Tongue (tissue), 1 donor: ENCODE measurements at regions not wholly inside any gene's neighbourhood (a gene's known extent, or its start where the extent isn't known, plus 50 kb on each side); places are given as distances from the start of the nearest gene placed in this dataset.

Experiments used
- DNase-seq: peaks from one replicate; pipeline ENCODE4 v3.0.0-alpha.2; 2015

- no peak for DNase-seq
Measured at GRCh38 chr16:56140645-56141044, 50.6 kb upstream of the GNAO1 start.

GRCh38 chr16:56137269-56137668, 54.0 kb upstream of the GNAO1 start:
- DNase-seq: no peak

- no peak for DNase-seq
Measured at GRCh38 chr16:56136256-56136655, 55.0 kb upstream of the GNAO1 start.

- DNase-seq: no peak
Measured at GRCh38 chr16:56134790-56135189, 56.5 kb upstream of the GNAO1 start.

GRCh38 chr16:56125922-56126321, 65.4 kb upstream of the GNAO1 start:
- no peak for DNase-seq

GRCh38 chr16:56122251-56122650, 69.0 kb upstream of the GNAO1 start:
- DNase-seq: no peak

GRCh38 chr16:56121156-56121500, 70.2 kb upstream of the GNAO1 start:
- DNase-seq: no peak

- no peak for DNase-seq
Measured at GRCh38 chr16:56120447-56121155, 70.7 kb upstream of the GNAO1 start.

- DNase-seq: no peak
Measured at GRCh38 chr16:56119133-56119532, 72.2 kb upstream of the GNAO1 start.

- no peak for DNase-seq
Measured at GRCh38 chr16:56116577-56116964, 74.7 kb upstream of the GNAO1 start.

GRCh38 chr16:56115817-56116576, 75.3 kb upstream of the GNAO1 start:
- DNase-seq: no peak

GRCh38 chr16:56113223-56113622, 78.1 kb upstream of the GNAO1 start:
- DNase-seq: no peak

GRCh38 chr16:56111100-56111499, 80.2 kb upstream of the GNAO1 start:
- DNase-seq: no peak

- DNase-seq: no peak
Measured at GRCh38 chr16:56109994-56110393, 81.3 kb upstream of the GNAO1 start.

- no peak for DNase-seq
Measured at GRCh38 chr16:56109205-56109604, 82.1 kb upstream of the GNAO1 start.

GRCh38 chr16:56108724-56109123, 82.6 kb upstream of the GNAO1 start:
- DNase-seq: no peak

- DNase-seq: peak; percentile 5
Measured at GRCh38 chr16:56108056-56108471, 83.2 kb upstream of the GNAO1 start.

GRCh38 chr16:56106527-56106926, 84.8 kb upstream of the GNAO1 start:
- no peak for DNase-seq

GRCh38 chr16:56102906-56103305, 88.4 kb upstream of the GNAO1 start:
- no peak for DNase-seq

- peak; percentile 77 for DNase-seq
Measured at GRCh38 chr16:56102183-56102686, 89.1 kb upstream of the GNAO1 start.

GRCh38 chr16:56101480-56101879, 89.8 kb upstream of the GNAO1 start:
- DNase-seq: no peak

GRCh38 chr16:56097306-56097705, 94.0 kb upstream of the GNAO1 start:
- no peak for DNase-seq

- DNase-seq: no peak
Measured at GRCh38 chr16:56094231-56094630, 97.1 kb upstream of the GNAO1 start.

GRCh38 chr16:56093055-56093454, 98.2 kb upstream of the GNAO1 start:
- DNase-seq: no peak
